ENCODE measurements at regions not wholly inside any gene's neighbourhood (a gene's known extent, or its start where the extent isn't known, plus 50 kb on each side); places are given as distances from the start of the nearest gene placed in this dataset.
A peak's percentile ranks its signal among the peaks of the same experiment; 100 is the strongest.
"Not testable (repeated sequence)": the region's sequence is repeated elsewhere in the genome, so short reads cannot be mapped to it uniquely, and the experiment has no call there.

- DNase-seq, result no peak
These were observed 151.0 kb upstream of the SMLR1 start for GRCh38 chr6:130676077-130676772.

- DNase-seq, result no peak
These were observed 150.4 kb upstream of the SMLR1 start for GRCh38 chr6:130676773-130677144.

GRCh38 chr6:130677312-130677711, 149.9 kb upstream of the SMLR1 start:
- DNase-seq, result no peak

GRCh38 chr6:130677766-130678165, 149.4 kb upstream of the SMLR1 start:
- no peak for DNase-seq

GRCh38 chr6:130679684-130680083, 147.5 kb upstream of the SMLR1 start:
- no peak for DNase-seq

GRCh38 chr6:130680116-130680515, 147.1 kb upstream of the SMLR1 start:
- DNase-seq, result no peak

- DNase-seq, result no peak
These were observed 146.2 kb upstream of the SMLR1 start for GRCh38 chr6:130681028-130681427.

GRCh38 chr6:130682066-130682465, 145.1 kb upstream of the SMLR1 start:
- DNase-seq, result no peak

- DNase-seq, result no peak
These were observed 143.3 kb upstream of the SMLR1 start for GRCh38 chr6:130683761-130684517.

- DNase-seq, result no peak
These were observed 134.5 kb upstream of the SMLR1 start for GRCh38 chr6:130692659-130693058.

- DNase-seq, result no peak
These were observed 133.3 kb upstream of the SMLR1 start for GRCh38 chr6:130693944-130694343.

GRCh38 chr6:130694606-130695005, 132.6 kb upstream of the SMLR1 start:
- DNase-seq, result no peak

- no peak for DNase-seq
These were observed 130.4 kb upstream of the SMLR1 start for GRCh38 chr6:130696806-130697205.

- DNase-seq, result no peak
These were observed 129.8 kb upstream of the SMLR1 start for GRCh38 chr6:130697271-130697994.

- DNase-seq, result peak; percentile 44 to 54
These were observed 129.1 kb upstream of the SMLR1 start for GRCh38 chr6:130697995-130698535.

GRCh38 chr6:130699742-130700141, 127.5 kb upstream of the SMLR1 start:
- no peak for DNase-seq

GRCh38 chr6:130700397-130700796, 126.8 kb upstream of the SMLR1 start:
- no peak for DNase-seq

GRCh38 chr6:130708338-130708737, 118.9 kb upstream of the SMLR1 start:
- no peak for DNase-seq

- DNase-seq, result not testable (repeated sequence)
These were observed 115.6 kb upstream of the SMLR1 start for GRCh38 chr6:130711641-130712040.

GRCh38 chr6:130713144-130713543, 114.1 kb upstream of the SMLR1 start:
- no peak for DNase-seq

- no peak for DNase-seq
These were observed 112.1 kb upstream of the SMLR1 start for GRCh38 chr6:130715058-130715457.

GRCh38 chr6:130716466-130716865, 110.7 kb upstream of the SMLR1 start:
- no peak for DNase-seq

- DNase-seq, result no peak
These were observed 109.5 kb upstream of the SMLR1 start for GRCh38 chr6:130717657-130718056.
